GM21360 (cell line): ENCODE measurements at regions not wholly inside any gene's neighbourhood (a gene's known extent, or its start where the extent isn't known, plus 50 kb on each side); places are given as distances from the start of the nearest gene placed in this dataset.

ENCODE experiments used
- ATAC-seq: cut with Tn5 transposase; IDR thresholded peaks from one replicate; pipeline ENCODE4 v1.9.1; 2021; ENCODE audit warnings: mild to moderate bottlenecking, moderate library complexity; ENCODE audit not compliant: unreplicated experiment

DNA sequence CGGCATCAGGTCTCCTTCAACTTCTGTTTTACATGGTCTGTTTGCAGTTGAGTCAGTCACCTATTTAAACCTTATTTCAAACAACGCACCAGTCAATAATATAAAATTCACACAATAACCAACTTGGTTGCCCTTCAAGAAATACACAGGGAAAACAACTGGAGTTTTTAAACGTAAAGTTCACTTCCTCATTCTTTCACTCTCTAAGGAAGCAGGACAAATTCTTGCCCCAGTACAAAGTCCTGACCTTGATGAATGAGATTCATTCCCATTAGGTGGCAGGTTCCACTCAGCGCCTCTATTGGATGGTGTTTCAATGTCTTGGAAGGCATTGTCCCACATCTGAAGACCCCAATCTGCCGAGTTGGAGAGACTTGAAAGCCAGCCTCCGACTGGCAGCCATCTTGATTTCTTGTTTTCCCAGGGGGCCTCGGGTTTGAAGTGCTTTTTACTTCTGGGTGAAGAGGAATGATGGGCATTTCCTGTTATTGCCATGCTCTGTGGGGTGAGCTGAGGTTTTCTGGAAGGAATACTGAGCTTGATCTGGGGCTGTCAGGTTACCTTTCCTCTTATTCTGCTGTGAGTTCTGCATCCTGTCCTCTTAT, 105.0 kb downstream of the ACER2 start:
- ATAC-seq: no peak

GRCh38 chr9:19512103-19512832, 103.5 kb downstream of the ACER2 start:
- no peak for ATAC-seq

- no peak for ATAC-seq
Measured at GRCh38 chr9:19511694-19512093, 102.9 kb downstream of the ACER2 start.

- ATAC-seq: no peak
Measured at GRCh38 chr9:19510907-19511306, 102.1 kb downstream of the ACER2 start.
